ENCODE measurements at regions not wholly inside any gene's neighbourhood (a gene's known extent, or its start where the extent isn't known, plus 50 kb on each side); places are given as distances from the start of the nearest gene placed in this dataset.
"Not testable (repeated sequence)": the region's sequence is repeated elsewhere in the genome, so short reads cannot be mapped to it uniquely, and the experiment has no call there.

GRCh38 chr1:214141486-214141885 is 139.5 kb upstream of the SMYD2 start (continued):
- TF ChIP-seq CTCF (IDR thresholded peaks at IDR 0.05) = no peak
- TF ChIP-seq RCOR1 (IDR thresholded peaks at IDR 0.05; ENCODE audit: low read length) = no peak

- H3K9me3 ChIP-seq = no peaks in the 10 kb centered on the region
- no peaks in the 10 kb centered on the region for H3K27me3 ChIP-seq (ENCODE audit: insufficient read depth)
- H4K20me1 ChIP-seq (ENCODE audit: insufficient read depth) = no peaks in the 10 kb centered on the region
- no peak overlapping the region for H3K4me2 ChIP-seq
- no peaks in the 10 kb centered on the region for H3K9me2 ChIP-seq
- ChIA-PET POLR2A (no interaction called here), CTCF (interaction anchor here (0.6 to 2.0 kb wide), 5 partner anchors 12 to 189 kb away, joined by 3 to 13 read pairs (median 4); no protein-coding TSS in a partner anchor)
- H3K79me2 ChIP-seq (ENCODE audit: insufficient read depth) = no peaks in the 10 kb centered on the region
- TF ChIP-seq FOXJ3 (CRISPR knock-in tag; IDR thresholded peaks at IDR 0.05) = no peak
- TF ChIP-seq RCOR1 (IDR thresholded peaks at IDR 0.05; ENCODE audit: low read length) = peak; percentile 19; the same call in 1 of the 2 replicates
- peak in 1 of 2 experiments; percentile 53; a peak in 1 of 4 replicates for TF ChIP-seq EP300 (IDR thresholded peaks at IDR 0.05; ENCODE audit: borderline replicate concordance in 1 of 2, low read depth in 1 of 2, low read length in 1 of 2)
- TF ChIP-seq CHD2 (IDR thresholded peaks at IDR 0.05; ENCODE audit: low read length, partially characterized antibody) = no peak
- TF ChIP-seq FOXM1 (IDR thresholded peaks at IDR 0.05; ENCODE audit: low read depth) = no peak
- TF ChIP-seq RXRA (IDR thresholded peaks at IDR 0.05; ENCODE audit: borderline replicate concordance, low read depth) = no peak
- TF ChIP-seq TEAD4 (IDR thresholded peaks at IDR 0.05; ENCODE audit: borderline replicate concordance, insufficient read depth) = no peak
- TF ChIP-seq NFIC (IDR thresholded peaks at IDR 0.05; ENCODE audit: borderline replicate concordance) = no peak
- no peak for TF ChIP-seq EZH2phosphoT487 (IDR thresholded peaks at IDR 0.05; ENCODE audit: borderline replicate concordance, low read depth)
- TF ChIP-seq RAD21 (IDR thresholded peaks at IDR 0.05; ENCODE audit: low read length) = no peak
- 0 out of 2 replicates have a peak, but pooled peaks have one; percentile 39 for TF ChIP-seq MXI1 (IDR thresholded peaks at IDR 0.05; ENCODE audit: low read depth, low read length)
- TF ChIP-seq ZBTB33 (IDR thresholded peaks at IDR 0.05; ENCODE audit: borderline replicate concordance, low read depth) = no peak
- TF ChIP-seq GATA2 (CRISPR knock-in tag; IDR thresholded peaks at IDR 0.05) = peak; percentile 60
- TF ChIP-seq MEF2A (IDR thresholded peaks at IDR 0.05; ENCODE audit: borderline replicate concordance, low read depth) = no peak
- TF ChIP-seq REST (IDR thresholded peaks at IDR 0.05; ENCODE audit: low read depth, low read length) = no peak
- H3K4me1 ChIP-seq (ENCODE audit: control insufficient read depth in 1 of 2, insufficient read depth in 2 of 2, low read depth in 1 of 2, low read length in 1 of 2) = peaks cover 0 to 14% of the 10 kb centered on the region in 2 experiments; a peak in 2 of 4 replicates
- no peaks in the 10 kb centered on the region for H3K36me3 ChIP-seq (replicated peaks in 1 of 2; ENCODE audit: control insufficient read depth in 1 of 2, insufficient read depth in 2 of 2, low read length in 1 of 2)
- DNase-seq = peak; percentile 29
- WGBS (ENCODE audit: low lambda C conversion rate) = 65% methylated on average over 17 of the region's 17 CpGs
- no peaks in the 10 kb centered on the region for H3F3A ChIP-seq (replicated peaks; ENCODE audit: insufficient read depth)
- no peak overlapping the region for H2AFZ ChIP-seq (ENCODE audit: low read depth)
- H3K4me3 ChIP-seq (ENCODE audit: low read depth in 2 of 2, low read length in 1 of 2) = no peak overlapping the region
- no peak overlapping the region for H3K9ac ChIP-seq
- H3K27ac ChIP-seq (ENCODE audit: low read depth in 2 of 2, low read length in 1 of 2) = peak overlapping the region in 1 of 2 experiments; percentile 50; a peak in 2 of 4 replicates
Observed at GRCh38 chr1:214143006-214143992, 137.7 kb upstream of the SMYD2 start.

- H3K27me3 ChIP-seq (ENCODE audit: insufficient read depth); H3K4me2 ChIP-seq; H3K9me3 ChIP-seq; POLR2A ChIA-PET; DNase-seq; H3K27ac ChIP-seq (ENCODE audit: low read depth in 2 of 2, low read length in 1 of 2); H3K79me2 ChIP-seq (ENCODE audit: insufficient read depth); H3K4me3 ChIP-seq (ENCODE audit: low read depth in 2 of 2, low read length in 1 of 2); H4K20me1 ChIP-seq (ENCODE audit: insufficient read depth); H3K36me3 ChIP-seq (replicated peaks in 1 of 2; ENCODE audit: control insufficient read depth in 1 of 2, insufficient read depth in 2 of 2, low read length in 1 of 2); H3K9ac ChIP-seq; H2AFZ ChIP-seq (ENCODE audit: low read depth); H3F3A ChIP-seq (replicated peaks; ENCODE audit: insufficient read depth); H3K9me2 ChIP-seq; CTCF ChIA-PET: not testable (repeated sequence)
- WGBS (ENCODE audit: low lambda C conversion rate) = 48% methylated on average over 2 of the region's 2 CpGs
- H3K4me1 ChIP-seq (ENCODE audit: control insufficient read depth in 1 of 2, insufficient read depth in 2 of 2, low read depth in 1 of 2, low read length in 1 of 2) = peaks cover 0 to 14% of the 10 kb centered on the region in 2 experiments; a peak in 2 of 4 replicates
Observed at GRCh38 chr1:214144521-214144920, 136.4 kb upstream of the SMYD2 start.
